HG02884 (cell line): ENCODE measurements at regions not wholly inside any gene's neighbourhood (a gene's known extent, or its start where the extent isn't known, plus 50 kb on each side); places are given as distances from the start of the nearest gene placed in this dataset.
A peak's percentile ranks its signal among the peaks of the same experiment; 100 is the strongest.

Experiments used
- ATAC-seq: cut with Tn5 transposase; IDR thresholded peaks from one replicate; pipeline ENCODE4 v1.9.1; 2021; ENCODE audit warnings: mild to moderate bottlenecking, moderate library complexity; ENCODE audit not compliant: unreplicated experiment

DNA sequence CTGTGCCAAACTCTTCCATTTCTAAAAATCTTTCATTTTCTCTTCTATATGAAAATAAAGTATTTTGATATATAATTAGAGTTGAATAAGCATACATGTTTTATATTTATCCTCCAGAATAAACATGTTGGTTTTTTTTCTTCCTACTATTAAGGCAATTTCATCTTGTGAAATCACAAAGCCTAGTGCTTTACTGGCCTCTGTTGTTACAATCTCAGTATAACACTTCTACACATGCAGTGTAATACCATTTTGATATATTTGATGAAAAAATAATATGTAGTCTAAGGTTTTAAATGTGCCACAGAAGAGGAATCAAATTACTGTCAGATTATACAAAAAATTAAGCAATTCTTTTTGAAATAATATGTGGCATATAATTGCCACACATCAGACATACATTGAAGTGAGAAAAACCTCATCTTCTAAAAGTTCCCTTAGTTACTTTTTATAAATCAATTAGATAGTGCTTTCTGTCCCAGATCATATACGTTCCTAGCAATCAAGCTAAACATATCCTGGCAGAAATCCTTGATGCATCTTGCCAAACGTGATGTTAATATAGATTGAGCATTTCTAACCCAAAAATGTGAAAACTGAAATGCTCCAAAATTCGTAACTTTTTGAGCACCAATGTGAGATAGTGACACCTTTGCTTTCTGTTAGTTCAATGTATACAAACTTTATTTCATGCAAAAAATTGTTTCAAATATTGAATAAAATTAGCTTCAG lies 225.1 kb upstream of the MANEA start:
- no peak for ATAC-seq

DNA sequence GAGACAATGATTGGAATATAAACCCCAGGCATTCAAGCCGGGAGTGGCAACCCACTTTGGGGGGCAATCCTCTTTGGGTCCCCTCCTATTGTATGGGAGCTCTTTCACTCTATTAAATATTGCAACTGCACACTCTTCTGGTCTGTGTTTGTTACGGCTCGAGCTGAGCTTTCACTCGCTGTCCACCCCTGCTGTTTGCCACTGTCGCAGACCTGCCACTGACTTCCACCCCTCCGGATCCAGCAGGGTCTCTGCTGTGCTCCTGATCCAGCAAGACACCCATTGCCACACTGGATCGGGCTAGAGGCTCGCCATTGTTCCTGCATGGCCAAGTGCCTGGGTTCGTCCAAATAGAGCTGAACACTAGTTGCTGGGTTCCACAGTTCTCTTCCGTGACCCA lies 222.8 kb upstream of the MANEA start:
- no peak for ATAC-seq

GRCh38 chr6:95357380-95358020 lies 219.8 kb upstream of the MANEA start:
- no peak for ATAC-seq

- peak; percentile 94 for ATAC-seq
These were observed 213.2 kb upstream of the MANEA start for GRCh38 chr6:95364016-95364604.

- no peak for ATAC-seq
These were observed 211.9 kb upstream of the MANEA start for GRCh38 chr6:95365454-95365853.

- ATAC-seq = no peak
These were observed 210.9 kb upstream of the MANEA start for GRCh38 chr6:95366414-95366813.

- ATAC-seq = no peak
These were observed 193.5 kb upstream of the MANEA start for GRCh38 chr6:95383878-95384277.

- ATAC-seq = no peak
These were observed 192.3 kb upstream of the MANEA start for GRCh38 chr6:95384988-95385387.

- no peak for ATAC-seq
These were observed 189.5 kb upstream of the MANEA start for GRCh38 chr6:95387845-95388244.

- no peak for ATAC-seq
These were observed 172.6 kb upstream of the MANEA start for GRCh38 chr6:95404777-95405176.

DNA sequence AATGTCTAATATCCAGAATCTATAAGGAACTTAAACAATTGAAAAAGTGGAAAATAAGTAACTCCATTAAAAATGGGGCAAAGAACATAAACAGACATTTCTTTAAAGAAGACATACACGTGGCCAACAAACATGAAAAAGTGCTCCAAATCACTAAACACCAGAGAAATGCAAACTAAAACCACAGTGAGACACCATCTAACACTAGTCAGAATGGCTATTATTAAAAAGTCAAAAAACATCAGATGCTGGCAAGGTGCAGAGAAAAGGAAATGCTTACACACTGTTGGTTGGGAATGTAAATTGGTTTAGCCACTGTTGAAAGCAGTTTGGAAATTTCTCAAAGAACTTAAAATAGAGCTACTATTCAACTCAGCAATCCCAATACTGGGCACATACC lies 169.2 kb upstream of the MANEA start:
- no peak for ATAC-seq

- no peak for ATAC-seq
These were observed 167.2 kb upstream of the MANEA start for GRCh38 chr6:95410168-95410567.

- no peak for ATAC-seq
These were observed 163.5 kb upstream of the MANEA start for GRCh38 chr6:95413789-95414188.

DNA sequence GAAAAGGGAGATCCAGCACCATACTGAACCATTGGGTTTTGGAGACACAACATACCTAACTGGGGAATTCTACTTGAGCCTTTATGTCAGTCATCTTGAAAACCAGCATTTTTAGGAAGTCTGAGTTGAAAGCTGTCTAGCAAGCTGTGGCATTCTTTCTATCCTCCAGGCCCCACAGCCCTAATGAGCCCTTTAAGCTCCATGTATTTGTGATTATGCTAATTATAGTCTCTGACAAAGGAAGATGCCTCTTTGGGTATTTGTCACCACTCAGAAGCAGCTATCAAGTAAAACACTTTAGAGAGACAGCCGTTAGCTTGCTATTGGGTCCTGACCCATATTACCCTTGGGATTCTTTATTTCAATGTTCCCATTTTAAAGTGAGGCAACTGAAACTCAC lies 159.5 kb upstream of the MANEA start:
- ATAC-seq = no peak

- ATAC-seq = no peak
These were observed 156.5 kb upstream of the MANEA start for GRCh38 chr6:95420792-95421191.

DNA sequence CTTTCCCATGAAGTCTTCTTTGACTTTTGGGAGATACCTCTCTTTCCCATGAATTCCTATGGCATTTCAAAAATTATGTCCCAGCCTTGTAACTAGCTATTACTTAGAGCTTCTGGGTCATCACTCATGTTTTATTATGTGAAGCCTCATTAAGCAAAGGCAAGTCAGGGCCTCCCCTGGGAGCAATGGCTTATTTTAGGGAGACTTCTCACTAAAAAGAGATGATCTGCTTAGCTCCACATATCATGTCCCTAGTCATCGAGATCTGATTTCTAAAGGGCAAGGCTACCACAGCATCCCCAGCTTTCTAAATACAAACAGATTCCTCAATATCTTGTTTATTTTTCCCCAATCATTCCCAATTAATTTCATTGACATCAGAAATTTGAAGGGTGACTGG lies 154.0 kb upstream of the MANEA start:
- no peak for ATAC-seq

DNA sequence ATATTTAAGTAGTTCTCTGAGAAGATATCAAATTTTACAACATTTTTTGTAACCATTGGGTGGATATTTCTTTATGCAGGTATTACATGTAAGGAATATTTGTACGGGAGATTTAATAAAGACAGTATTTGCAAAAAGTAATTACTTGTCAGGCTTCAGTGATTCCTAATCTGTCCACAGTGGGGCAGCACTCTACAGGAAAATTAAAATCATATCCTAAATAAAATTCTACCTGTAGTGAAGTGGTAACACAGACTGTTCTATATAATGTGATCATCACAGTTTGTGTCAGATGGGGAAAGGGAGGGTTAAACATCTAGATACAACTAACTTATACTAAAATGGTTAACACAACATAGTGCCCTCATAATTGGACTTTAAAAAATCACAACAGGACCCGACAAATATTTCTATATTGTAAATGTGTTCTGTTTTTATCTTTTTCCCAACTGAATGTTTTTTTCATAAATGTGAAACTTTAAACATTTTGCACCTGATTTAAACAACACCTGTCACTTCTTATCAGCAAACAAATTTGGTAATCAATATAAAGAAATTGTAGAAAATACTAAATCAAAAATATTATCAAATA lies 145.6 kb upstream of the MANEA start:
- ATAC-seq = no peak

GRCh38 chr6:95439741-95440140 lies 137.6 kb upstream of the MANEA start:
- no peak for ATAC-seq

- no peak for ATAC-seq
These were observed 129.1 kb upstream of the MANEA start for GRCh38 chr6:95448208-95448607.

- no peak for ATAC-seq
These were observed 107.8 kb upstream of the MANEA start for GRCh38 chr6:95469511-95469910.

- ATAC-seq = no peak
These were observed 98.4 kb upstream of the MANEA start for GRCh38 chr6:95478941-95479340.

- no peak for ATAC-seq
These were observed 89.5 kb upstream of the MANEA start for GRCh38 chr6:95487817-95488216.
